ENCODE measurements at regions not wholly inside any gene's neighbourhood (a gene's known extent, or its start where the extent isn't known, plus 50 kb on each side); places are given as distances from the start of the nearest gene placed in this dataset.

- no peak overlapping the region for H3K4me2 ChIP-seq (ENCODE audit: insufficient read depth, low read length)
- H3K27ac ChIP-seq (ENCODE audit: low read depth, low read length): no peak overlapping the region
- TF ChIP-seq CTCF (IDR thresholded peaks at IDR 0.05; ENCODE audit: extremely low read depth, low read depth, low read length): no peak
- H3K4me3 ChIP-seq (ENCODE audit: insufficient read depth, low read length): no peak overlapping the region
- no peaks in the 10 kb centered on the region for H3K9me3 ChIP-seq (ENCODE audit: low read depth, low read length)
- H4K20me1 ChIP-seq (ENCODE audit: insufficient read depth, low read length): no peaks in the 10 kb centered on the region
- DNase-seq (ENCODE audit: insufficient read length, low spot score, missing footprints): no peak
- H3K4me1 ChIP-seq (ENCODE audit: insufficient read depth, low read length): no peaks in the 10 kb centered on the region
- no peaks in the 10 kb centered on the region for H3K27me3 ChIP-seq (ENCODE audit: insufficient read depth, low read length)
- H3K79me2 ChIP-seq (ENCODE audit: insufficient read depth, low read length): no peaks in the 10 kb centered on the region
- no peak overlapping the region for H2AFZ ChIP-seq (ENCODE audit: low read length)
- no peaks in the 10 kb centered on the region for H3K36me3 ChIP-seq (ENCODE audit: insufficient read depth, low read length)
Measured at GRCh38 chr5:86525622-86526021, 92.1 kb upstream of the COX7C start.

GRCh38 chr5:86526811-86527348 is 90.9 kb upstream of the COX7C start:
- Histone ChIP-seq H2AFZ (ENCODE audit: low read length) (no peak overlapping the region), H3K79me2 (ENCODE audit: insufficient read depth, low read length) (no peaks in the 10 kb centered on the region), H3K4me1 (ENCODE audit: insufficient read depth, low read length) (no peaks in the 10 kb centered on the region), H3K36me3 (ENCODE audit: insufficient read depth, low read length) (no peaks in the 10 kb centered on the region), H4K20me1 (ENCODE audit: insufficient read depth, low read length) (no peaks in the 10 kb centered on the region), H3K27me3 (ENCODE audit: insufficient read depth, low read length) (no peaks in the 10 kb centered on the region), H3K9me3 (ENCODE audit: low read depth, low read length) (no peaks in the 10 kb centered on the region), H3K4me3 (ENCODE audit: insufficient read depth, low read length) (no peak overlapping the region), H3K27ac (ENCODE audit: low read depth, low read length) (no peak overlapping the region), H3K4me2 (ENCODE audit: insufficient read depth, low read length) (no peak overlapping the region)
- TF ChIP-seq CTCF (IDR thresholded peaks at IDR 0.05; ENCODE audit: extremely low read depth, low read depth, low read length): no peak
- DNase-seq (ENCODE audit: insufficient read length, low spot score, missing footprints): no peak

GRCh38 chr5:86532429-86532828 is 85.3 kb upstream of the COX7C start:
- H3K27me3 ChIP-seq (ENCODE audit: insufficient read depth, low read length): no peaks in the 10 kb centered on the region
- no peak overlapping the region for H3K4me3 ChIP-seq (ENCODE audit: insufficient read depth, low read length)
- no peak for TF ChIP-seq CTCF (IDR thresholded peaks at IDR 0.05; ENCODE audit: extremely low read depth, low read depth, low read length)
- H3K79me2 ChIP-seq (ENCODE audit: insufficient read depth, low read length): no peaks in the 10 kb centered on the region
- no peak overlapping the region for H3K4me2 ChIP-seq (ENCODE audit: insufficient read depth, low read length)
- H3K36me3 ChIP-seq (ENCODE audit: insufficient read depth, low read length): no peaks in the 10 kb centered on the region
- no peak overlapping the region for H2AFZ ChIP-seq (ENCODE audit: low read length)
- no peaks in the 10 kb centered on the region for H3K4me1 ChIP-seq (ENCODE audit: insufficient read depth, low read length)
- H4K20me1 ChIP-seq (ENCODE audit: insufficient read depth, low read length): no peaks in the 10 kb centered on the region
- no peak for DNase-seq (ENCODE audit: insufficient read length, low spot score, missing footprints)
- no peak overlapping the region for H3K27ac ChIP-seq (ENCODE audit: low read depth, low read length)
- no peaks in the 10 kb centered on the region for H3K9me3 ChIP-seq (ENCODE audit: low read depth, low read length)

GRCh38 chr5:86536396-86536795 is 81.3 kb upstream of the COX7C start:
- Histone ChIP-seq H3K27me3 (ENCODE audit: insufficient read depth, low read length) (no peaks in the 10 kb centered on the region), H3K4me3 (ENCODE audit: insufficient read depth, low read length) (no peak overlapping the region), H3K36me3 (ENCODE audit: insufficient read depth, low read length) (no peaks in the 10 kb centered on the region), H4K20me1 (ENCODE audit: insufficient read depth, low read length) (no peaks in the 10 kb centered on the region), H3K9me3 (ENCODE audit: low read depth, low read length) (no peaks in the 10 kb centered on the region), H3K4me1 (ENCODE audit: insufficient read depth, low read length) (no peaks in the 10 kb centered on the region), H3K79me2 (ENCODE audit: insufficient read depth, low read length) (no peaks in the 10 kb centered on the region), H3K4me2 (ENCODE audit: insufficient read depth, low read length) (no peak overlapping the region), H3K27ac (ENCODE audit: low read depth, low read length) (no peak overlapping the region), H2AFZ (ENCODE audit: low read length) (no peak overlapping the region)
- TF ChIP-seq CTCF (IDR thresholded peaks at IDR 0.05; ENCODE audit: extremely low read depth, low read depth, low read length): no peak
- no peak for DNase-seq (ENCODE audit: insufficient read length, low spot score, missing footprints)
